ENCODE measurements at regions not wholly inside any gene's neighbourhood (a gene's known extent, or its start where the extent isn't known, plus 50 kb on each side); places are given as distances from the start of the nearest gene placed in this dataset.

GRCh38 chr12:118520214-118521035 is 144.1 kb downstream of the SUDS3 start:
- WGBS, 2 donors = 73 to 88% methylated on average over 10 of the region's 10 CpGs
- H3K27me3 ChIP-seq = no peaks in the 10 kb centered on the region
- peak; percentile 9 for DNase-seq
- TF ChIP-seq POLR2AphosphoS5 (IDR thresholded peaks at IDR 0.05) (no peak), EP300 (IDR thresholded peaks at IDR 0.05) (no peak), CTCF (IDR thresholded peaks at IDR 0.05) (no peak), POLR2A (IDR thresholded peaks at IDR 0.05) (no peak)
- intact Hi-C loops (cut with DNase I) = no loop called here
- peaks cover 0 to 3% (median 0%) of the 10 kb centered on the region in 4 donors for H3K9me3 ChIP-seq
- no peaks in the 10 kb centered on the region for H3K4me1 ChIP-seq
- no peak overlapping the region for H3K27ac ChIP-seq
- no peak overlapping the region for H3K4me3 ChIP-seq
- no peaks in the 10 kb centered on the region for H3K36me3 ChIP-seq

DNA sequence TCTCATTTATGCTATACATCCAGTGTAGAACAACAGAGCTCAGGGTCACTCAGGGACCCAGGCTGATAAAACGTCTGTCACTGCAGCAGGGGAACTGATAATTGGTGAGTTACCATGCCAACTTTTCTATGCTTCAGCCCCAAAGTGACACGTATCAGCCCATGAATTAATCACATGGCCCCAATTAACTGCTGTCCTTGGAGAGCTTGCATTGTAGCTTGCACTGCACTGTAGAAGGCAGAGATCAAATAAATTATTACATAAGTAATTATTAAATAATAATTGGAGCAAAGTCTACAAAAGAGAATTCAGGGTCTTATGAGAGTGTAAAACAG is 144.6 kb downstream of the SUDS3 start:
- intact Hi-C loops (cut with DNase I) = no loop called here
- WGBS, 2 donors = 33 to 56% methylated on average over 2 of the region's 2 CpGs
- Histone ChIP-seq H3K9me3 (peaks cover 0 to 3% (median 0%) of the 10 kb centered on the region in 4 donors), H3K4me3 (no peak overlapping the region), H3K27ac (no peak overlapping the region), H3K4me1 (peaks cover 0 to 2% (median under 1%) of the 10 kb centered on the region in 4 donors), H3K36me3 (no peaks in the 10 kb centered on the region), H3K27me3 (no peaks in the 10 kb centered on the region)
- TF ChIP-seq POLR2A (IDR thresholded peaks at IDR 0.05) = no peak
- no peak for TF ChIP-seq POLR2AphosphoS5 (IDR thresholded peaks at IDR 0.05)
- no peak for TF ChIP-seq EP300 (IDR thresholded peaks at IDR 0.05)
- TF ChIP-seq CTCF (IDR thresholded peaks at IDR 0.05) = no peak
- no peak for DNase-seq

DNA sequence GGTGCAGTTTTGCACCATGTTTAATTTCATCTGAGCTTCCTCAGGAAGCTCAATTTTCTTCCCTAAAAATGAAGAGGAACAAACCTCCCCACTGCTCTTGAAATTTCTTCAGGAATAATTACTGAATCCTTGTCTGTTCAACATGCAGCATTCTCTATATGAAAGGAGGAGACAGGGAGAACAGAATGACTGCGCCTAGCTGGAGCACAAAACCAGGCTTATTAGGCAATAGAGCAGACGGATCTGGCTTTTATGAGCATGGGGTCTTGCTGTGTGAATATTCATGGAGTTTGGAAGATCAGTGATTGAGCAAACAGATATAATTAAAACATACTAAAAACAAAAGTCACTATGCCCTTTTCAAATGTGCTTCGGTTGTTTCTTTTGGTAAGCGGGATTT is 148.1 kb downstream of the SUDS3 start:
- WGBS, 2 donors = 80 to 86% methylated on average over 4 of the region's 4 CpGs
- peaks cover 0 to 3% (median 0%) of the 10 kb centered on the region in 4 donors for H3K9me3 ChIP-seq
- H3K27ac ChIP-seq = no peak overlapping the region
- no peak for TF ChIP-seq CTCF (IDR thresholded peaks at IDR 0.05)
- TF ChIP-seq EP300 (IDR thresholded peaks at IDR 0.05) = no peak
- TF ChIP-seq POLR2A (IDR thresholded peaks at IDR 0.05) = no peak
- TF ChIP-seq POLR2AphosphoS5 (IDR thresholded peaks at IDR 0.05) = no peak
- peaks cover 0 to 12% (median 10%) of the 10 kb centered on the region in 4 donors for H3K4me1 ChIP-seq
- H3K36me3 ChIP-seq = no peaks in the 10 kb centered on the region
- H3K4me3 ChIP-seq = no peak overlapping the region
- intact Hi-C loops (cut with DNase I) = no loop called here
- no peaks in the 10 kb centered on the region for H3K27me3 ChIP-seq
- DNase-seq = no peak

DNA sequence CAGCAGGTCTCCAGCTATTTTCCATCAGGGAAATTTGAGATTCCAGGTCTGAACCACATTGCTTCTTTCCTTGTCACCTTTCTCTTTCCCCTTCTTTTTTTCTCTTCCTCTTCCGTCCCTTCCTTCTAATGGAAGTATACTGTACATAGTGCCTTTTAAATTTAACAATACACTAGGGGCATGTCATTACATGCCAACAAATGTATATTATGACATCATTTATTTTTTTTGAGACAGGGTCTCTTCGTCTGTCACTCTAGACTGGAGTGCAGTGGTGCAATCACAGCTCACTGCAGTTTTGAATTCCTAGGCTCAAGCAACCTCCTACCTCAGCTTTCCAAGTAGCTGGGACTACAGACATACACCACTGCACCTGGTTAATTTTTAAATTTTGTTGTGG is 148.9 kb downstream of the SUDS3 start:
- no peak overlapping the region for H3K27ac ChIP-seq
- H3K4me1 ChIP-seq = peaks cover 0 to 12% (median 10%) of the 10 kb centered on the region in 4 donors
- no peaks in the 10 kb centered on the region for H3K9me3 ChIP-seq
- no peak for TF ChIP-seq POLR2AphosphoS5 (IDR thresholded peaks at IDR 0.05)
- TF ChIP-seq EP300 (IDR thresholded peaks at IDR 0.05) = no peak
- no peak for TF ChIP-seq CTCF (IDR thresholded peaks at IDR 0.05)
- no peak for TF ChIP-seq POLR2A (IDR thresholded peaks at IDR 0.05)
- WGBS, 2 donors = 43 to 68% methylated on average over 2 of the region's 2 CpGs
- H3K27me3 ChIP-seq = no peaks in the 10 kb centered on the region
- intact Hi-C loops (cut with DNase I) = no loop called here
- DNase-seq = no peak
- H3K36me3 ChIP-seq = no peaks in the 10 kb centered on the region
- H3K4me3 ChIP-seq = no peak overlapping the region

Measured in sigmoid colon (tissue), 6 donors.